GM23338 (cell line): ENCODE measurements at regions not wholly inside any gene's neighbourhood (a gene's known extent, or its start where the extent isn't known, plus 50 kb on each side); places are given as distances from the start of the nearest gene placed in this dataset.
A peak's percentile ranks its signal among the peaks of the same experiment; 100 is the strongest.

Source experiments
- ATAC-seq: fragments of 200-7000 bp; cut with Tn5 transposase; 3 replicates; pipeline ENCODE4 v1.9.1; 2020
- DNase-seq: peaks from one replicate; pipeline ENCODE4 v3.0.0-alpha.2; 2015; ENCODE audit warnings: low spot score
- H2AFZ ChIP-seq: fragments of 200-600 bp; sonication (generic); 2 replicates; pipeline ENCODE4 v1.8.0; 2016; ENCODE audit warnings: antibody characterized with exemption, mild to moderate bottlenecking, moderate library complexity
- H3F3A ChIP-seq: fragments of 200-600 bp; sonication (generic); replicated peaks from 2 replicates; pipeline ENCODE4 v1.8.0; 2017; ENCODE audit warnings: antibody characterized with exemption, mixed run types, low read depth
- H3K27ac ChIP-seq: fragments of 200-600 bp; sonication (generic); 2 replicates; pipeline ENCODE4 v1.6.1; 2016; ENCODE audit warnings: low read depth
- H3K27me3 ChIP-seq: fragments of 200-600 bp; sonication (generic); 2 replicates; pipeline ENCODE4 v1.8.0; 2016; ENCODE audit warnings: mild to moderate bottlenecking, mixed run types, moderate library complexity; ENCODE audit not compliant: insufficient read depth
- H3K36me3 ChIP-seq: fragments of 200-600 bp; sonication (generic); 2 replicates; pipeline ENCODE4 v1.8.0; 2016; ENCODE audit warnings: mild to moderate bottlenecking; ENCODE audit not compliant: insufficient read depth
- H3K4me1 ChIP-seq: fragments of 200-600 bp; sonication (generic); 2 replicates; pipeline ENCODE4 v1.8.0; 2016; ENCODE audit warnings: mild to moderate bottlenecking, moderate library complexity; ENCODE audit not compliant: insufficient read depth
- H3K4me2 ChIP-seq: fragments of 200-600 bp; sonication (generic); 2 replicates; pipeline ENCODE4 v1.7.1; 2017; ENCODE audit warnings: mixed run types
- H3K4me3 ChIP-seq: fragments of 200-600 bp; sonication (generic); 2 replicates; pipeline ENCODE4 v1.6.1; 2016; ENCODE audit warnings: mixed run types
- H3K79me2 ChIP-seq: fragments of 200-600 bp; sonication (generic); replicated peaks from 2 replicates; pipeline ENCODE4 v1.8.0; 2017; ENCODE audit warnings: mild to moderate bottlenecking; ENCODE audit not compliant: insufficient read depth
- H3K9me2 ChIP-seq: fragments of 200-600 bp; sonication (generic); 2 replicates; pipeline ENCODE4 v1.8.0; 2017; ENCODE audit not compliant: insufficient read depth
- H4K20me1 ChIP-seq: fragments of 200-600 bp; sonication (generic); replicated peaks from 2 replicates; pipeline ENCODE4 v1.8.0; 2017; ENCODE audit warnings: mild to moderate bottlenecking; ENCODE audit not compliant: insufficient read depth
- H3K27ac Mint-ChIP-seq: 2 replicates; pipeline ENCODE4 v1.8.0; 2020; ENCODE audit warnings: inconsistent platforms, mild to moderate bottlenecking, moderate library complexity, mixed read lengths
- H3K27me3 Mint-ChIP-seq: 3 replicates; pipeline ENCODE4 v1.8.0; 2022; ENCODE audit warnings: low read depth, mild to moderate bottlenecking, moderate library complexity, mixed read lengths, inconsistent platforms; ENCODE audit not compliant: insufficient read depth, poor library complexity
- H3K36me3 Mint-ChIP-seq: 3 replicates; pipeline ENCODE4 v1.8.0; 2021; ENCODE audit warnings: low read depth, mild to moderate bottlenecking, inconsistent platforms, moderate library complexity, mixed read lengths
- H3K4me1 Mint-ChIP-seq: 3 replicates; pipeline ENCODE4 v1.8.0; 2020; ENCODE audit warnings: mild to moderate bottlenecking, inconsistent platforms, mixed read lengths
- H3K4me3 Mint-ChIP-seq: 3 replicates; pipeline ENCODE4 v1.8.0; 2021; ENCODE audit warnings: moderate library complexity, mild to moderate bottlenecking, inconsistent platforms, mixed read lengths
- H3K9me3 Mint-ChIP-seq: 3 replicates; pipeline ENCODE4 v1.8.0; 2020; ENCODE audit warnings: moderate library complexity, mild to moderate bottlenecking, inconsistent platforms, mixed read lengths
- CREB1 ChIP-seq: fragments of 250-450 bp; sonication (Bioruptor Pico); IDR thresholded peaks from 2 replicates; pipeline ENCODE4 v1.5.0; 2020; ENCODE audit warnings: low read depth, mild to moderate bottlenecking, moderate library complexity
- ETS1 ChIP-seq: IDR thresholded peaks from 2 replicates; pipeline ENCODE4 v1.6.1; 2016; ENCODE audit warnings: antibody characterized with exemption
- EZH2 ChIP-seq: fragments of 200-600 bp; sonication (generic); IDR thresholded peaks from one replicate; pipeline ENCODE4 v1.8.0; 2017; ENCODE audit warnings: antibody characterized with exemption, mild to moderate bottlenecking, low read depth; ENCODE audit not compliant: unreplicated experiment
- EZH2phosphoT487 ChIP-seq: fragments of 200-600 bp; sonication (generic); IDR thresholded peaks from one replicate; pipeline ENCODE4 v1.8.1; 2018; ENCODE audit warnings: antibody characterized with exemption; ENCODE audit not compliant: unreplicated experiment
- POLR2AphosphoS5 ChIP-seq: IDR thresholded peaks from 2 replicates; pipeline ENCODE4 v1.6.1; 2016; ENCODE audit warnings: antibody characterized with exemption, low read depth
- REST ChIP-seq: IDR thresholded peaks from one replicate; pipeline ENCODE4 v1.6.1; 2018; ENCODE audit warnings: antibody characterized with exemption; ENCODE audit not compliant: unreplicated experiment
- STAT1 ChIP-seq: IDR thresholded peaks from one replicate; pipeline ENCODE4 v1.6.1; 2016; ENCODE audit warnings: antibody characterized with exemption; ENCODE audit not compliant: unreplicated experiment
- ZNF114 ChIP-seq: fragments of 250-450 bp; sonication (Bioruptor Pico); IDR thresholded peaks from 2 replicates; pipeline ENCODE4 v1.5.0; 2020; ENCODE audit warnings: mild to moderate bottlenecking, moderate library complexity
- ZNF331 ChIP-seq: fragments of 250-450 bp; sonication (Bioruptor Pico); IDR thresholded peaks from 2 replicates; pipeline ENCODE4 v1.5.0; 2020; ENCODE audit warnings: low read depth, mild to moderate bottlenecking, moderate library complexity
- ZNF462 ChIP-seq: fragments of 250-450 bp; sonication (Bioruptor Pico); IDR thresholded peaks from 2 replicates; pipeline ENCODE4 v1.5.0; 2020; ENCODE audit warnings: mild to moderate bottlenecking, moderate library complexity

- TF ChIP-seq ZNF462: no peak
Observed at GRCh38 chr7:22670422-22670815, 56.6 kb upstream of the IL6 start (continued).

- H3K27ac Mint-ChIP-seq: no peak overlapping the region
- TF ChIP-seq POLR2AphosphoS5 (no peak), EZH2phosphoT487 (no peak), EZH2 (no peak), ZNF331 (CRISPR knock-in tag) (no peak), REST (no peak), ZNF114 (no peak), ETS1 (no peak), CREB1 (no peak), STAT1 (no peak)
Observed at GRCh38 chr7:22669692-22670421, 57.1 kb upstream of the IL6 start.

More at GRCh38 chr7:22669692-22670421, 57.1 kb upstream of the IL6 start:
- no peak overlapping the region for H2AFZ ChIP-seq
- H3K4me1 ChIP-seq: peaks cover 42% of the 10 kb centered on the region
- ATAC-seq: peak; percentile 14; the same call in 1 of the 3 replicates
- Mint-ChIP-seq H3K27me3 (peaks cover 9% of the 10 kb centered on the region), H3K4me1 (peaks cover 59% of the 10 kb centered on the region), H3K36me3 (no peaks in the 10 kb centered on the region), H3K9me3 (no peaks in the 10 kb centered on the region; the same call in 2 of the 3 replicates), H3K4me3 (no peak overlapping the region)
- no peak overlapping the region for H3K4me3 ChIP-seq
- H3F3A ChIP-seq: no peaks in the 10 kb centered on the region
- DNase-seq: peak; percentile 43
- no peaks in the 10 kb centered on the region for H3K36me3 ChIP-seq
- H3K27me3 ChIP-seq: no peaks in the 10 kb centered on the region
- H3K27ac ChIP-seq: peak overlapping the region; percentile 1; the same call in 1 of the 2 replicates
- H3K79me2 ChIP-seq: no peaks in the 10 kb centered on the region
- H3K4me2 ChIP-seq: no peak overlapping the region; the same call in 1 of the 2 replicates
- H4K20me1 ChIP-seq: no peaks in the 10 kb centered on the region
- H3K9me2 ChIP-seq: 0 out of 2 replicates have a peak, but pooled peaks cover 5% of the 10 kb centered on the region
